Activated CD4-positive, alpha-beta T cell treated with anti-CD3 and anti-CD28 coated beads, Interleukin-2, amount 50 U/mL, for 1 hour (primary cell): ENCODE measurements at regions not wholly inside any gene's neighbourhood (a gene's known extent, or its start where the extent isn't known, plus 50 kb on each side); places are given as distances from the start of the nearest gene placed in this dataset.

Experiments
- DNase-seq: peaks from one replicate; pipeline ENCODE4 v3.0.0-alpha.2; 2020

DNA sequence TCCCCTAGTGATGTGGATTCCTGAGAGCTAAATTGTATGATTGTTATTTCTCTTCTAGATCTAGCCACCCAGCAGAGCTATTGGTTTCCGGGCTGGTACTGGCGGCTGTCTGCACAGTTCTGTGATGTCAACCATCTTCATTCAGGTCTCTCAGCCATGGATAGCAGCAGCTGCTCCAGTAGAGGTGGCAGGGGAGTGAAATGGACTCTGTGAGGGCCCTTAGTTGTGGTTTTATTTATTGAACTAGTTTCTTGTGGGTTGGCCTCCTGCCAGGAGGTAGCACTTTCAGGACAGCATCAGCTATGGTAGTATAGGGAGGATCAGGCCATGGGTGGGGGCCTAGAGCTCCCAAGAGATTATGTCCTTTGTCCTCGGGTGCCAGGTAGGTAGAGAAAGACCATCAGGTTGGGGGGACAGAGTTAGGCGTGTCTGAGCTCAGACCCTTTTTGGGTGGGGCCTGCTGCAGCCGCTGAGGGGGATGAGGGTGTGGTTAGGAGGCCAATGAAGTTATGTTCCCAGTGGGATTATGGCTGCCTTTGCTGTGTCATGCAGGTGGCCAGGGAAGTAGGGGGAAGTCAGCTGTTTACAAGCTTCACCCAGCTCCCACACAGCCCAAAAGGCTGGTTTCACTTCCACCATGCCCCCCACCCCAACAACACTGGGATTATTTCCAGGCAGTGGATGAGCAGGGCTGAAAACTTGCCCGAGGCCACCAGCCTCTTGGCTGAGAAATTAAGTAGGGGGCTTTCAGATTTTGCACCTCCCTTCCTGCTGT lies 55.1 kb upstream of the RGS4 start:
- no peak for DNase-seq

DNA sequence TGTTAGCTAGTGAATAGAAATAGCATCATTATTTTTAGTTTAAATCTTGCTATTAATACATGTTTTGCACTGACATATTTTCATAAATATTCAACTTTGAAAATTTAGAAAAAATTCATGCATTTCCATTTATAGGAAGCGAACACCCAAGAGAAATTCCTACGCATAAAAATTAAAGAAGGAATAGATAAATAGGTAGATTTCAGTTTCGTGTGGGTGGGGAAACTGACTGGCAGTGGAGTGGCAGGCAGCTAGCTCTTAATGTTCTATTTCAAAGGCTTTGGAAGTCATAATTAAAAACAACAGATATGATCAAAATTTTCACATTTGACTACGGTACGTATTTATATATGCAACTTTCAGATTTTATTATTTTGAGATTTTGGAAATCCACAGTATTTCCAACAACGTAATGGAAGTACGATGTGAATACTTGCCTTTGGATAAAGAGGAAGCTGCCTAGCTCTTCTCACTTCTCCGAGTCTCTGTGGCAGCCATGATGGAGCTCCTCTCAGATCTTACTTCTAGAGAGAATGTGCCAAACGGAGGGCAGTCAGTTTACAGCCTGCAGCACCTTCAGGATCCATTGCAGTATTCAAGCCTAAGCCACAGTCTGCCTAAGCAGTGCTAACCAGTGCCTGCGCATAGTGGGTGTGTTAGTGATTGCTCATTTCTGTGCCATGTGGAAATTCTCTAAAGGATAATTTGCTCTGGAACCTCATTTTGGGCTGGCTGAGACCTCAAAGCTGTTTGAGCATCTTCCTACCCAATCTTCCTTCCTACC lies 62.9 kb upstream of the RGS4 start:
- no peak for DNase-seq

GRCh38 chr1:162997499-162998285 lies 71.5 kb upstream of the RGS4 start:
- no peak for DNase-seq

DNA sequence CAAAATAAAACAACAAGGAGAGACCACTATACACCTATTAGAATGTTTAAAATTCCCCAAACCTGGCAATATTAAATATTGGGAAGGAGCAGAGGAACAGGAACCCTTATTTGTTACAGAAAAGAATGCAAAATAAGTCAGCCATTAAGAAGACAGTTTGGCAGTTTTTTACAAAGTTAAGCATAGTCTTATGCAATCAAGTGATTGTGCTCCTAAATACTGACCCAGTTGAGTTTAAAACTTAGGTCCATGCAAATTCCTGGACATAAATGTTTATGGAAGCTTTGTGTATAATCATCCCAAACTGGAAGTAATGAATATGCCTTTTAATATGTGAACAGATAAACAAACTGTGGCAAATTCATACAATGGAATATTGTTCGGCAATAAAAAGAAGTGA lies 72.9 kb upstream of the RGS4 start:
- no peak for DNase-seq

GRCh38 chr1:162994921-162995320 lies 74.2 kb upstream of the RGS4 start:
- no peak for DNase-seq

DNA sequence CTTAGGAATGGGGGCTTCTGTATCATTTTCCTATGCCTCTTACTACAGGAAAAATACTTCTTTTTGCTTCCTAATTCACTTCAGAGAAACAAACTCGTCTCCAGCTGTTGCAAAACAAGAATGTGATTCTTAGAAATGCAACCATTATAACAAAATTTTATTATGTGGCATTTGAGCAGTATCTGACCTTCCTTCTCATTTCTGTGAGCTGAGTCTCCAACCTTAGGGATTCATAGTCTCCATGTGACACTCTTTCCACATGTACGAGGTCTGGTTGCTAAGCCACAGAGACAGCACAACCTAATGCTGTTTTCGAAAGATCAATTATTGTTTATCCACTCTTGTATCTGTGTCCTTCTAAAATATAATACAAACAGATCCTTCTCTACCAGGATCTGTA lies 75.3 kb upstream of the RGS4 start:
- no peak for DNase-seq

GRCh38 chr1:162992945-162993344 lies 76.2 kb upstream of the RGS4 start:
- DNase-seq: no peak

DNA sequence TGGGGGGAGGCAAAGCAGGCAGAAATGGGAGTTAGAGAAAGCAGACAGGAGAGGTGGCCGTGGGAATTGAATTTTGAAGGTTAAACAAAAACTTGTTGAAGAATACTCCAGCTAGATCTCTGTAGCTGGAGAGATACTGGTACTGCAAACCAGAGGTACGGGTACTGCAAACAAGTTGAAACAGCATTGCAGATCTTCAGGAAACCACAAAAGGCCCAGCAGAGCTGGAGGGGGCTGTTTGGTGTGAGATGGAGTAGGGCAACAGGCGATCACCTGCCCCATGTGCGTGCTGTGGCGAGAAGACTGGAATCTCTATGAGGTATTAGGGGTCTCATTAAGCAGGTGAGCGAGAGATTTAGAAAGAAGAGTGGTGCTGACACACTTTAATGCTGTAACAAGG lies 77.7 kb upstream of the RGS4 start:
- no peak for DNase-seq

GRCh38 chr1:162990665-162991064 lies 78.5 kb upstream of the RGS4 start:
- no peak for DNase-seq

DNA sequence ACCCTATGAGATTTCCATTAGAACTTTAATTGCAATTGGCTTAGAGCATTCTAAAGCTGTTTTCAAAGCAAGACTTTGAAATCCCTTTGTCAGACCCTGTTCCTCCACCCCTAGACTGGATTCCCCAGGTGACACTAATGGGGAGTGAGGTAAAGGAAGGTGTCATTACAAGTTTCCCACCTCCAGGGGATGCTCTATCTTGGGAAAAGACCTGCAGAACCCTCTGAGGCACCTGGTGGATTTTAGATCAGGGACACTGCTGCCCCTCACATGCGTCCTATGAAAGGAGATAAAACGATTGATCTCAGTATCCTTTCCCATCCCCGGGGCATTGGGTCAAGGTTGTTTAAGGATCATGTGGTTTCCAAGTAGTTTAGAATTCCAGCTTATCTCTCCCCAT lies 80.3 kb upstream of the RGS4 start:
- no peak for DNase-seq

DNA sequence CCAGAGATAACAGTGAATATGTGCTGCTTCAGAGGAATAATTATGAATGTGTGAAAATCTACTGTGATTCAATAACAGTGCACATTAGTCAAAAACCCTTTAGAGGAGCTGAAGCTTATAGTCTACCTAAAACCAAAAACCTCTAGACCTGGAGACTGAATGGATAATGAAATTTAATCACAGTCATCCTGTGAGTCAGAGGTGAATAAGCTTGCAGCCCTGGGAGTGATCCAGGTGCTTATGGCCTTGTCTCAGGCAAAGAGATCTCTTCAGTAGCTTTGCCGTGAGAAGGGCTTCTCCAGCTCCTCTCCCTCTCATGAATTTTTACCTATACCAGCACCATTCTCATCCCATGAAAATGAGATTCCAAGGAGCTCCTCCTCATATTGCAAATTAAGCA lies 81.3 kb upstream of the RGS4 start:
- DNase-seq: no peak

- no peak for DNase-seq
These were observed 83.2 kb upstream of the RGS4 start for GRCh38 chr1:162985816-162986435.

DNA sequence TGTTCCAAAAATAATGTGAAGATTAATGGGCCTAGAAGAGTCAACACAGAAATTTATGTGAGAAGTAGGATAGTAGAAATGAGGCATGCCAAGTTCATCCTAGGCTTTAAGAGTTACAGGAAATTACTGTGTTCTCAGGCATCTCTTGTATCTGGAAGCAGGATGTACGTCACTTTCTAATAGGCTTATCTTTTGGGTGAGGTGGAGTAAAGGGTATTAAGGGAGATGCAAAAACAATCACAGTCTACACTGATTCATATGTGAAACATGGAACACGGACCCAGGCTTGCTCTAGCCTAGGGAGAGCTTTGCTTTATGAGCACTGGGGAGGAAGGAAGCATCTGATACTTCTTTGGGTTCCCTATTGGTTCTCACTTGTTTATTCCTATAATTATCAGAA lies 84.5 kb upstream of the RGS4 start:
- DNase-seq: no peak

DNA sequence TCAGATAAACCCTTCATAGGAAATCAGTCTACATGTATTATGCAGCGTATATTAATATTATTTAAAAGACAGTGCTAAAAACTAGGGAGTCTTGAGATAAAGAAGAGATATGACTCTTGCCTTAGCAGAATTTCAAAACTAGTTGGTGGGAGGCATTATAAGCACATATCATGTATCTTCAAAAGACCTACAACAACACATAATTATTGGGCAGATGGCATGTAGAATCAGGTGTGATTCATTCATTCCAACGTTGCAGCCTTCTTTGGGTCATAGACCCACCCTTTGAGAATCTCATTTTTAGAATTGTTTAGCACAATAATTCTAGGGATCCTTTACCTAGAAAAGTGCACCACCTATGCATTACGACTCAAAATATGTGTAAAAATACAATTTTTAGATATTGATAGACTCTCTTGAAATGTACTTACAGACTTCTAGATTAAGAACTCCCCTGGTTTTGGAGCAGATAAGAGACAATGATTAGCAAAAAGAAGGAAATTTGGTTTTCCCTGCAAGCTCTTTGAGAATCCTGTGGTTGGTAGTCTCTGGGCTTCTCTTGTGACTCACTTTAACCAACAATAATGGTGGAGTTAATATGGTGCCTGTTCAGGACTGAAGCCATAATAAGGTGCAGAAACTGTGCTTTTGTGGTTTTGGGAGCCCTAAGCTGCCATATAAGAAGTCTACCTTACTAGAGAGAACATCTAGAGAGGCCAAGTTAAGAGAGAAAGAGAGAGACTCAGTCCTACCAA lies 85.3 kb upstream of the RGS4 start:
- no peak for DNase-seq

GRCh38 chr1:162982364-162982763 lies 86.8 kb upstream of the RGS4 start:
- DNase-seq: no peak

DNA sequence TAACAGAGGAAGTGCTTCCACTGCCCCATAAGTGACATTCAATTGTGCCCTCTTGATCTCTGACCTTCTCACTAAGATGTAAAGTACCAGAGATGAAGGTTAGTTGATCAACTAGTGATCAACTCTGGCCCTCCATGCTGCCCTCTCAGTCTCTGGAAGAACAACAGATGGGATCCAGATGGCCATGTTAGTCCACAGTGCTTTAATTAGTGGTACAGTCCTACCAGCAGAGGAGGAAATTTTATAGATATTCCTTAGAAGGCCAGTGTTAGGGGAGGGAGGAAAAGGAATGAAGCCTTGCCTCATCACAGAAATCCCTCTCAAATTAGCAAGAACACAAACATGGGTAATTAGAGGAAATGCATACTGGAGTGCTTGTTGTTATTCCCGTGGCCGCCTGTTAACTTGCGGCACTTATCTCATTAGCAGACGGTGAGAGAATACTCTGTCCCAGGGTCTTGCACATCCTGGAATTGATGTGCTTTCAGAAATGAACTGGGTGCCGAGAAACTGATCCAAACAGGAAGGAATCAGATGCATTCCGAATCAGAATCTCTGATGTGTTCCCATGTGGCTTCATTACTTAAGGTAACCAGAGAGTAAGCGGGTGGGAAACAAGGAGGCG lies 91.1 kb upstream of the RGS4 start:
- DNase-seq: no peak

DNA sequence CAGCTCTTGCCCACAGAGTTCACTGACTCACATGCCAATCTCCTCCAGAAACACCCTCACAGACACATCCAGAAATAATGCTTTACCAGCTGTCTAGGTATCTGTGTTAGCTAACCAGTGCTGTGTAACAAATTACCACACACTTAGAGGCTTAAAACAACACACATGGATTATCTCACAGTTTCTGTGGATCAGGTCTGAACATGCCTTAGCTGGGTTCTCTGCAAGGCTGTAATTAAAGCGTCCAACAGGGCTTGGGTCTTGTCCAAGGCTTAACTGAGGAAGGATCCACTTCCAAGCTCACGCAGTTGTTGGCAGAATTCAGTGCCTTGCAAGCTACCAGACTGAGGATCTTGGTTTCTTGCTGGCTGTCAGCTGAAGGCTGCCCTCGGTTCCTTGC lies 92.5 kb upstream of the RGS4 start:
- no peak for DNase-seq

DNA sequence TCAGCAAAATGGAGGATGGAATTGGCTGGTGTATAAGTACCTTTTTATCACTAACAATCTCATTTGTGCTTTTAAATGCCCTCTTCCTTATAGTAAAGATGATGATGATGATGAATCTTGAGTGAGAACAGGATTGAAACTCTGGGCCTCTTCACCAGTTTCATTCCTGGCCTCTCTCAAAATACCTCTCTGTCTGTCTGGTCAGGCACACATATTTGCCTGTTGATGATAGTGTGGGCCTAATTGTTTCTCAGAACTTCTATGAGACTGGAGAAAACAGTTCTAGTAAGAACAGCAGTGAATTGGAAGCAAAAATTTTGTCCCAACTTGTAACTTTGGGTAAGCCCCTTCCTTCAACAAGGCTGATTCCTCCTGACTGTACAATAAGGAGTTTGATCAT lies 94.4 kb upstream of the RGS4 start:
- DNase-seq: no peak

DNA sequence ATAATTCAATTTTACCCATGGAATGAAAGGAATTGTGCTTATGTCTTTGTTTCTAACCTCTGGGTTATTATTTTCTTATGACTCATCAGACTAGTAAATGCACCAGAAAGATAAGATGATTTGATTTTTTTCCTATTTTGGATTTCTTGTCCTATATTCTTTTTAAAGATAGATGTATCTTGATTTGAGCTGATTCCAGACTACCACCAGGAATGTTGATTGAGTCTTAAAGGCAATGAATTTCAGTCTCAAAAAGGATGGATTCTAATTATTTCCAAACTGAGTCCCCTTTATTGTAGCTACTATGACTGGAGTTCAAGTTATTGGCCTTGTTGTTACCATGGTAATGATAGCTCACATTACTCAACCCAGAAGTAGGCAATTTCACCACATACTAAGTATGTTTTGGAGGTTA lies 95.8 kb upstream of the RGS4 start:
- no peak for DNase-seq

- DNase-seq: no peak
These were observed 96.4 kb upstream of the RGS4 start for GRCh38 chr1:162972773-162973172.

- no peak for DNase-seq
These were observed 99.1 kb upstream of the RGS4 start for GRCh38 chr1:162970021-162970420.

- DNase-seq: no peak
These were observed 102.5 kb upstream of the RGS4 start for GRCh38 chr1:162966613-162967012.
